ENCODE measurements at regions not wholly inside any gene's neighbourhood (a gene's known extent, or its start where the extent isn't known, plus 50 kb on each side); places are given as distances from the start of the nearest gene placed in this dataset.

GRCh38 chr18:34083910-34084535 lies 140.7 kb downstream of the NOL4 start:
- DNase-seq = no peak
- in situ Hi-C loops (cut with MboI; ENCODE audit: low pct_unique_long_range_greater_than_20kb, low sequenced_read_pairs) = no loop called here

- in situ Hi-C loops (cut with MboI; ENCODE audit: low pct_unique_long_range_greater_than_20kb, low sequenced_read_pairs) = no loop called here
These were observed 147.1 kb downstream of the NOL4 start for GRCh38 chr18:34077599-34077998.

GRCh38 chr18:34075963-34076860 lies 148.5 kb downstream of the NOL4 start:
- in situ Hi-C loops (cut with MboI; ENCODE audit: low pct_unique_long_range_greater_than_20kb, low sequenced_read_pairs) = no loop called here
- no peak for DNase-seq

More at GRCh38 chr18:34077599-34077998, 147.1 kb downstream of the NOL4 start:
- DNase-seq = no peak

GRCh38 chr18:34061226-34061625 lies 163.5 kb downstream of the NOL4 start:
- DNase-seq = no peak
- in situ Hi-C loops (cut with MboI; ENCODE audit: low pct_unique_long_range_greater_than_20kb, low sequenced_read_pairs) = no loop called here

- in situ Hi-C loops (cut with MboI; ENCODE audit: low pct_unique_long_range_greater_than_20kb, low sequenced_read_pairs) = no loop called here
- no peak for DNase-seq
These were observed 169.5 kb downstream of the NOL4 start for GRCh38 chr18:34055227-34055626.

GRCh38 chr18:34050661-34051060 lies 174.1 kb downstream of the NOL4 start:
- in situ Hi-C loops (cut with MboI; ENCODE audit: low pct_unique_long_range_greater_than_20kb, low sequenced_read_pairs) = no loop called here
- no peak for DNase-seq

GRCh38 chr18:34049511-34049910 lies 175.2 kb downstream of the NOL4 start:
- in situ Hi-C loops (cut with MboI; ENCODE audit: low pct_unique_long_range_greater_than_20kb, low sequenced_read_pairs) = no loop called here

GRCh38 chr18:34048423-34048822 lies 176.3 kb downstream of the NOL4 start:
- no peak for DNase-seq
- in situ Hi-C loops (cut with MboI; ENCODE audit: low pct_unique_long_range_greater_than_20kb, low sequenced_read_pairs) = no loop called here

More at GRCh38 chr18:34049511-34049910, 175.2 kb downstream of the NOL4 start:
- no peak for DNase-seq

- DNase-seq = no peak
- in situ Hi-C loops (cut with MboI; ENCODE audit: low pct_unique_long_range_greater_than_20kb, low sequenced_read_pairs) = no loop called here
These were observed 182.1 kb downstream of the NOL4 start for GRCh38 chr18:34042423-34043146.

- DNase-seq = peak; percentile 0
- in situ Hi-C loops (cut with MboI; ENCODE audit: low pct_unique_long_range_greater_than_20kb, low sequenced_read_pairs) = no loop called here
These were observed 185.1 kb downstream of the NOL4 start for GRCh38 chr18:34039611-34040010.

- peak; percentile 1 for DNase-seq
- in situ Hi-C loops (cut with MboI; ENCODE audit: low pct_unique_long_range_greater_than_20kb, low sequenced_read_pairs) = no loop called here
These were observed 185.5 kb downstream of the NOL4 start for GRCh38 chr18:34039201-34039600.

- DNase-seq = no peak
- in situ Hi-C loops (cut with MboI; ENCODE audit: low pct_unique_long_range_greater_than_20kb, low sequenced_read_pairs) = no loop called here
These were observed 186.6 kb downstream of the NOL4 start for GRCh38 chr18:34038086-34038485.

- in situ Hi-C loops (cut with MboI; ENCODE audit: low pct_unique_long_range_greater_than_20kb, low sequenced_read_pairs) = no loop called here
- no peak for DNase-seq
These were observed 190.7 kb downstream of the NOL4 start for GRCh38 chr18:34033968-34034367.

GRCh38 chr18:34031810-34032209 lies 192.9 kb downstream of the NOL4 start:
- DNase-seq = no peak
- in situ Hi-C loops (cut with MboI; ENCODE audit: low pct_unique_long_range_greater_than_20kb, low sequenced_read_pairs) = no loop called here

GRCh38 chr18:34028324-34028723 lies 196.4 kb downstream of the NOL4 start:
- in situ Hi-C loops (cut with MboI; ENCODE audit: low pct_unique_long_range_greater_than_20kb, low sequenced_read_pairs) = no loop called here
- DNase-seq = no peak

GRCh38 chr18:34025191-34025801 lies 199.4 kb downstream of the NOL4 start:
- no peak for DNase-seq
- in situ Hi-C loops (cut with MboI; ENCODE audit: low pct_unique_long_range_greater_than_20kb, low sequenced_read_pairs) = no loop called here

- in situ Hi-C loops (cut with MboI; ENCODE audit: low pct_unique_long_range_greater_than_20kb, low sequenced_read_pairs) = no loop called here
- DNase-seq = no peak
These were observed 201.2 kb downstream of the NOL4 start for GRCh38 chr18:34023471-34023870.

- in situ Hi-C loops (cut with MboI; ENCODE audit: low pct_unique_long_range_greater_than_20kb, low sequenced_read_pairs) = no loop called here
- DNase-seq = no peak
These were observed 206.4 kb downstream of the NOL4 start for GRCh38 chr18:34018336-34018735.

- no peak for DNase-seq
- in situ Hi-C loops (cut with MboI; ENCODE audit: low pct_unique_long_range_greater_than_20kb, low sequenced_read_pairs) = no loop called here
These were observed 221.0 kb downstream of the NOL4 start for GRCh38 chr18:34003687-34004086.
